Hematopoietic multipotent progenitor cell treated with erythropoietin and hydrocortisone succinate and interleukin-3 and kit ligand, for 4 days (in vitro differentiated cells): ENCODE measurements at regions not wholly inside any gene's neighbourhood (a gene's known extent, or its start where the extent isn't known, plus 50 kb on each side); places are given as distances from the start of the nearest gene placed in this dataset.
A peak's percentile ranks its signal among the peaks of the same experiment; 100 is the strongest.
"Not testable (repeated sequence)": the region's sequence is repeated elsewhere in the genome, so short reads cannot be mapped to it uniquely, and the experiment has no call there.

Experiments
- DNase-seq: peaks from one replicate; pipeline ENCODE4 v3.0.0-alpha.2; 2015

DNA sequence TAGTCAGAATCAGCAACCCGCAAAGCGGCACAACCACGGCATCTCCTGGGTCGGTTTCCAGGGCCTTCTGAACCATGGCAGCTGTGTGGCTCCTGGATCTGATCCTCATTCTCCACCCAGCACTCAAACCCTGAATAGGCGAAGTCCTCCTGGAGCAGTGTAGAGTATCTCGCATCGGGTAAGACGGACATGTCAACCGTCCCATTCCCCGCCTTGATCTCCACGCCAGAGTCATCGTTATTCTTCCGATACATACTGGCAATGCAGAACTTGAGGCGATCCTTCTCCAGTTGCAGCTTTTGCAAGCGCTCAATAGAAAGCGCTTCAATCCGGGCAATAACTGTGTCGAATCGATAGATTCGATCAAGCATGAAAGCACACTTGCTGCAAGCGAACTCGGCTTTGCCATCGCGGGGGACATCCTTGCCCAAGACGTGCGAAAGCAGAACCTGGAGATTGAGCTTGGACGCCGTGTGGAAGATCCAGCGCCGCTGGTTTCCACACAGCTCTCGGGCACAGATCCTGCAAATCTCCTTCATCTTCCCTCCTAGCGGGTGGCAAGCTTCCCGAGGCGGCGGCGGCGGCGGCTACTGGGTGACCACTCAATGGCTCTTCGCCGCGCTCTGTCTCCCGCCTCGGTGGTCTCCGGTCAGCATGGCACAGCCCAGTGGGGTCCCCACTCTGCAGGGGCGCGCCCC lies 142.9 kb downstream of the NBPF8 start:
- peak; percentile 6 for DNase-seq

- peak; percentile 62 for DNase-seq
Observed at GRCh38 chr1:120558303-120559060, 143.6 kb downstream of the NBPF8 start.

DNA sequence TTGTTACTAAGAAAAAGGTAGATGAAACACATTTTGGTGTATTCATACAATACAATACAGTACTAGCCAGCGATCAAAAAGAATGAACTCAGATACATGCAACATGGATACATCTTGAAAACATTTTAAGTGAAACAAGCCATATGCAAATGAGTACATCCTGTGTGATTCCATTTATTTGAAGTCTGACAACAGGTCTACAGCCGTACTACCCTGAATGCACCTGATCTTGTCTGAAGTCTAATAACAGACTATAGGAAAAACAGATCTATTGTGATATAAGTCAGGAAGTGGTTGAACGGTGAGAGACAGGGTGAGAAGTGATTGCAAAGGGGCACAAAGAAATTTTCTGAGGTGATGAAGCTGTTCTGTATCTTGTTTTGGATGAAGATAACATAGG lies 146.9 kb downstream of the NBPF8 start:
- DNase-seq, result not testable (repeated sequence)

- not testable (repeated sequence) for DNase-seq
Observed at GRCh38 chr1:120565396-120565795, 150.6 kb downstream of the NBPF8 start.

DNA sequence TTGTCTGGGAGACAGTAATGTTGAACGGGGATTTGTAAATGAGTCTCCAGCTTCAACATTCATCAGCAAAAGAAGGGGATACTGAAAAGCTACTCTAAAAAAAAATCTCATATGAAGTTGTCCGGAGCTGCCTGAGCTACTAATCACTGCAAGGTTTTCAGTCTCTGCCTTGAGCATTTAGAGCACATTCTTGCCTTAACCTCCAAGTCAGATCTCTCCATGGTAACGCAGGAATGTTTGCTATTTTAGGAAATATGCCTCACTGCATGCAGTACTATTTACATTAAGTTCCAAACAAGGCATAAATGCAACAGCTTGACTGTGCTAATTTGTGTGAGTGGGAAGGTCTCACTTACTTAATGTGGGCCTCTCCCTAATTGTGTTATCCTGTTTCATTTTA lies 152.8 kb downstream of the NBPF8 start:
- not testable (repeated sequence) for DNase-seq

DNA sequence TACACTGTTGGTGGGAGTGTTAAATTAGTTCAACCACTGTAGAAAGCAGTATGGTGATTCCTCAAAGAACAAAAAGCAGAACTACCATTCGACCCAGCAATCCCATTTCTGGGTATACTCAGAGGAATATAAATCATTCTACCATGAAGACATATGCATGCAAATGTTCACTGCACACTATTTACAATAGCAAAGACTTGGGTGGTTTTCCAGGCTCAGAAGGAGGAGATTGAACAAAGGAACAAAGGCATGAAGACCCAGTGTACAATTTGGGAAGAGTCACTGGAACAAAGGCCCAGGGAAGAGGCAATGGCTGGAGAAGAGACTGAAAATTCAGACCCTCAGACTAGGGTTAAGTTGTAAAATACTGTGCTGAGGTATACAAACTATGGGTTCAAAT lies 148.5 kb upstream of the NBPF26 start:
- DNase-seq, result not testable (repeated sequence)

DNA sequence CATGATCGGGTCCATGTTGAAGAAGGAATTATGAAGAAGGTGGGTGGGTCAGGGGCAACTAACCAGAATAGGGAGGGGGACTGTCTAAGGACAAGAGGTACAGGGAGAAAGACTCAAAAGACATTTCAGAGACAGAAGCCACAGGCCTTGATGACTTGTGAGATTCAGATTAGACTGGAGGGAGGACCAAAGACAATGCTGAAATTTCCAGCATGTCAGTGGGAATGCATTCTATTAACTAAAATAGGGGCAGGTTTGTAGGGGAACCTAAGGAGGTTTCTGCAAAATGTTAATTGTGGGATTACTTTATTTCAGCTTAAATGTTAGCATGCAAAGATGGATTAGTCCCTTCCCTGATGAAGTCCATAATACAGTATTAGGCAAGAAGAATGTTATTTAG lies 141.6 kb upstream of the NBPF26 start:
- not testable (repeated sequence) for DNase-seq

- DNase-seq, result not testable (repeated sequence)
Observed at GRCh38 chr1:120586053-120586452, 137.7 kb upstream of the NBPF26 start.

DNA sequence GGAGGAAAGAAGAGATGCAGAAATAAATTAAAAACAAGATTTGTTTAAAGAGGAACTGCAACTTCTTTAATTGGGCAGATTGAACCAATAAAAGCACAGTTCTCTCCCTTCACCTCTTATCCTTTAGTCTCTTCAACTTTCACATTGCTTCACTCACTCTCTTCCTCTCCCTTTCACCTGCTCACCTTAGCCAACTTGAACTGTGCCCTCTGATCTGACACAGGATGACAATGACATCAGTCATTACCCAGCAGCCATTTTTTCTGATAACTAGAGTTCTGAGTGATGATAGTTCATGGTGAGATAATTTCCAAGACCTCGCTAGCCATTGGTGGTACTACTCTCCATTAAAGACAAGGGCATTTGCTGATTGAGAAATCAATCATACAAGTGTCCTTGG lies 134.9 kb upstream of the NBPF26 start:
- DNase-seq, result not testable (repeated sequence)

GRCh38 chr1:120591774-120592173 lies 132.0 kb upstream of the NBPF26 start:
- DNase-seq, result not testable (repeated sequence)

DNA sequence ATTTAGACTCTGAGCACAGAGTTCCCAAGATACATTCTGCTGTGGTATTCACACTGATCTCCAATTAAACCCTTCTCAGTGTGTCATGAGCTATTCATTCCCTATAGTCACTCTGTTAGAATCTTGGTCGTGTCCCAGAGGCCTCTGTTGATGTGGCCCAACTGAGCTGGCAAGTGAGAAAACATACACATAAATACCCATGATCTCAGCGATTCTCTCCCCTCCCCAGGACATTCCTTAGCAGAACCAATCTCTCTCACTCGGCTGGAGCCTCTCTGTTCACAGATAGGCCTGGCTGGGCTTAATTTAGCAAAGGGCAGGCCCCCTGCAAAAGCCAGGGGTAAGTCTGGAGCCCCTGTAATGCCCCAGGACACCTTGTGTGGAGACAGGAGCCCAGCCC lies 130.8 kb upstream of the NBPF26 start:
- not testable (repeated sequence) for DNase-seq

- not testable (repeated sequence) for DNase-seq
Observed at GRCh38 chr1:120593648-120594047, 130.1 kb upstream of the NBPF26 start.

- not testable (repeated sequence) for DNase-seq
Observed at GRCh38 chr1:120598331-120598951, 125.3 kb upstream of the NBPF26 start.

GRCh38 chr1:120599511-120599910 lies 124.2 kb upstream of the NBPF26 start:
- DNase-seq, result not testable (repeated sequence)

DNA sequence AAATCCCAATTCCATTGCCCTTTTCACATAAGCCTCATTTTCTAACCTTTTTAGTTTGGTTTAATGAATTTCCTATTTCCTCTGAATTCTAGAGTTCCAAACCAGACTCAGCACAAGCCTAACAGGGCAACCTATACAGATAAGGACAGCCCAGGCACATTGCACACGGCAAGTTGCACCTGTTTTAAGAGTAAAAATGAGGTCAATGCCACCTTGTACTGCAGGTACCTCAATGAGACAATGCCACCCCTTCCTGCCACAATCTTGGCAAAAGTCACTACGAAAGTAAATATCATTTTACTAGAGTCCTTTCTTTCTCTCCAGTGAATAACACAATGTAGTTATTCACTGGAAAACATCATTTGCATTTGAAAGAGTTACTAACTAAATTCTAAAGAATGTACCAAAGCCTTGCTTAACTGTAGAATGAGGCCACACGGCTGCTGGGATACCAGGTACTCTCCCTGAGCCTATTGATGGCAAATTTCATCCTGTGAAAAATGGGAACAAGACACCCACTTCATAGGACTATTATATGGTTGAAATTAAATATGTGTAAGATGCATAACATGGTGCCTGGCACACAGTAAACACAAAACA lies 123.2 kb upstream of the NBPF26 start:
- DNase-seq, result not testable (repeated sequence)

DNA sequence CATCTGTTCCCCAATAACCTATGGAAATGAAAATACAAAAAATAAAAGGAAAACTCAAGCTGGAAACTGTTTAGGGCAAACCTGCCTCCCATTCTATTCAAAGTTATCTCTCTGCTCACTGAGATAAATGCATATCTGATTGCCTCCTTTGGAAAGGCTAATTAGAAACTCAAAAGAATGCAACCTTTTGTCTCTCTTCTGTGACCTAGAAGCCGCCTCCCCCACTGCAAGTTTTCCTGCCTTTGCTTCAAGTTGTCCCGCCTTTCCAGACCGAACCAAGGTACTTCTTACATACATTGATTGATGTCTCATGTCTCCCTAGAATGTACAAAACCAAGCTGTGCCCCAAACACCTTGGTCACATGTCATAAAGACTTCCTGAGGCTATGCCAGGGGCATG lies 115.9 kb upstream of the NBPF26 start:
- not testable (repeated sequence) for DNase-seq

DNA sequence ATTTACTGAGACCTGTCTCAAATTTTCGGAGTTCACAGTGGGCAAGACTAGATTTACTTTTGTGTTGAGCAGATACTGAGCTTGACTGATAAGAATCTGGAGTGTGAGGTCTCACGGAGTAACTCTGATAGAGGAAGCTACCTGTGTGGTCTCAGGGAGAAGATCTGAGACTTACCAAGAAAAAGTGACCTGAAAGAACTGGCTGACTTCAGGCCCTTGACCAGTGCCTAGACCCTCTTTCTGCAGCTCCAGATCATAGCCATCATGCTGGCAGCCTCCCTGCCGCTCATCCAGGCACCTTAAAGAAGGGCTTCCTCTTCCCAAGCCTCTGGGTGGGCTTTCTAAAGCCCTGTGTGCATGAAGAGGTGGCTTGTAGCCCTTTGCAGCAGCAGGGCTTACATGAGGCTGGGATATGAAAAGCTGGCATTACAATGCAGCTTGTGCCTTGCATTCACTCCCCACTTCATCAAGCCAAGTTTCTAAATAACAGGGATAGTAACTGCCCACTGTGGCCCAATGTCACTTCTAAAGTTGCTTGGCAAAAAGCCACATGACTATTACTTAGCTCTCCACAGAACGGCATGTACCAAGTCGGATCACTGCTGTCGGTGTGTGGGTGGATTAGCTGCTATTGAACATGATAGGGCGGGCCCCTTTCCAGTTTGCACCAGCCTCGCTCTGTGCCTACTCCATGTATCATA lies 115.3 kb upstream of the NBPF26 start:
- not testable (repeated sequence) for DNase-seq

DNA sequence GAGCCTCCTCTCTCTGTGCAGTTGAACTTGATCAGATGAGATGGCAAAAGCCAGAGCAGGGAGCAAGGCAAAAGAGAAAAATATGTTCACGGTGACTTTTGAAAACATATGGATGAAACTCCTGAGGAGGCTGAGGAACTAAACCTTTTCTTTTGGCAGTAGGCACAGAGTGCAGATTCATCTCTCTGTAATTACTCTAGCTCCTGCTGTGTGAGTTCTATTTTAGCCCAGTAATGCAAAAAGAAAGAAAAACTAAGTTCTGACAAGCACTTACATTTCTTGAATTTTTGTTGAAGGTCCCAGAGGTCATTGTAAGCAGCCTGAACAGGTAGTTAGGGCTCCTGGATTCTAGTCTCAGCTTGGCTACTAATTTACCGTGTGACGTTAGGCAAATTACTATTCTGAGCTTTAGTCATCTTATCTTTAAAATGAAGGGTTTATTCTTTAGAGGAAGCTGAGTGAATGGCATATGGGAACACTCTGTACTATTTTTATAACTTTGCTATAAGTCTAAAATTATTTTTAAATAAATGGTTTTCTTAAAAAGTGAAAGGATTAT lies 114.7 kb upstream of the NBPF26 start:
- DNase-seq, result not testable (repeated sequence)

DNA sequence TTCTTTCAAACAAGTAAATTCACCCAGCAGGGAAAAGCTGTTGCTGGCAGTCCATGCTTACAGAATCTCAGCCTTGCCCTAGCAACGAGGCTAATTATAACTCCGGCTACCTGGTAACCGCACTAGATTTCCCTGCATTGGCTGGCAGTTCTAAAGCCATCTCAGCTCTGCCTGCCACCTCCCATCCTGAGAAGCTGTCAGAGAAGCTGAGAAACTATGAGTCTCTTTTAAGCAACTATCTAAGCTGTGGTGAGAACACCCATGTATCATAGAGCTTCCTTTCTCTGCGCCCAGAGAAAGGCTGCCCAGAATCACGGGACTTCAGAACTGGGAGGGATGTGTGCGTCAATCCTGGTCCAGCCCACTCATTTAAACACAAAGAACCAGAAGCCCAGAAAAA lies 113.9 kb upstream of the NBPF26 start:
- DNase-seq, result not testable (repeated sequence)

DNA sequence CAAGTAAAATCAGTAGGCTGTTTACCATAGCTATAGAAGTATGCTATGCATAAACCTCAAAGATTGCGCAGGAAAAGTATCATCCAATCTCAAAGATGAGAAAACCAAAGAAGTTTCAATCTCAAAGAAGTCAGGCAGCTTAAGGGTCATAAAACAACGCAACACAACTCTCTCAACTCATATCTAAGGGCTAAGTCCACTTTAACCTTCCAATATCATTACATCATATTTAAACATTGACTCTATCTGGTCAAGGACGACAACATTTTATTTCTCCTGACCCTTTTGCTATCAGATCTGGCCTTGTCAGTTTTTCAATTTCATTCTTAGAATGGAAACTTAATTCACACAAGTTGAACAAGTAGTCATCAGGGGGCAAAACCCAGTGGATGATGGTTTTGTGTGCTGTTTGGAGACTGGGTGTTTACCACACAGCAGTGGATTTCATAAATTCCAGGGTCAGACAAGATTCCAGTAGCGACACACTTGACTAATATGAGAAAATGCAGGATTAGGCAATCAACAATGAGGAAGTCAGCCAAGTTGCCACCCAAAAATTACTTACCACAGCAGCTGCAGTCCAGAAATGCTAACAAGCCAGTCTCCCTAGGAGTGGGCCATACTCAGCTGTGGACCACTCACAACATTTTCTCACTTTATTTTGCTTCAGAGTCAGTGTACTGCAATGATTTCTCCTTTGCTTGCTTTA lies 108.7 kb upstream of the NBPF26 start:
- not testable (repeated sequence) for DNase-seq

DNA sequence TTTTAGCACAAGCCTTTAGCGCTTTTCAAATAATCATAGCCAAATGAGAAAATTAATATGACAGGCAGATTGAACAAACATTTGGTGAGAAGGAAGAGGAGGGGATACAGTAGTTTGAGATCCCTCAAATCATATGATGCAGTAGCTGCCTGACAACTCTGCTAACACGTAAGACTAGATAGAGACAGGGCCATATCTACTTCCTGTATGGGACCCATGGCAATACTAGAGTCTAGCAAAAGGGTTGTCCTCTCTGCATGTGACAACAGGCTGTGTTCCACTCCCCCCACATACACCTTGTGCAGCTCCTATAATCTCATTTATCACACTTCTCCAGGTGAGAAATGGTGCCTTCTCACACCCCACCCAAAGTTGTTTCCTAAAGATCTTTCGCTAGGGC lies 106.3 kb upstream of the NBPF26 start:
- not testable (repeated sequence) for DNase-seq
